CD4-positive, CD25-positive, alpha-beta regulatory T cell (primary cell): ENCODE measurements at regions not wholly inside any gene's neighbourhood (a gene's known extent, or its start where the extent isn't known, plus 50 kb on each side); places are given as distances from the start of the nearest gene placed in this dataset.
"Not testable (repeated sequence)": the region's sequence is repeated elsewhere in the genome, so short reads cannot be mapped to it uniquely, and the experiment has no call there.

Experiments
- ATAC-seq, 2 donors: fragments of 150-1000 bp; cut with Tn5 transposase; one replicate each; pipeline ENCODE4 v1.10.0; 2021; ENCODE audit warnings: low read depth in 2 of 2, moderate number of reproducible peaks in 2 of 2, moderate library complexity in 1 of 2
- DNase-seq, 3 donors: peaks; one replicate each; pipeline versions ENCODE4 v3.0.0 to v3.0.0-alpha.2; 2012 to 2022; ENCODE audit warnings: mixed read lengths in 1 of 3
- H3K27ac ChIP-seq: one replicate; pipeline ENCODE4 v1.7.0; 2013; ENCODE audit warnings: mild to moderate bottlenecking, low read length; ENCODE audit not compliant: insufficient read depth, poor library complexity, severe bottlenecking
- H3K27me3 ChIP-seq: one replicate; pipeline ENCODE4 v1.7.0; 2013; ENCODE audit warnings: low read length; ENCODE audit not compliant: control insufficient read depth, insufficient read depth
- H3K36me3 ChIP-seq: one replicate; pipeline ENCODE4 v1.7.0; 2013; ENCODE audit warnings: mild to moderate bottlenecking, low read length, moderate library complexity; ENCODE audit not compliant: control insufficient read depth, insufficient read depth
- H3K4me1 ChIP-seq: 2 replicates; pipeline ENCODE4 v1.7.0; 2013; ENCODE audit warnings: mild to moderate bottlenecking, low read length; ENCODE audit not compliant: insufficient read depth, control insufficient read depth, poor library complexity, severe bottlenecking
- H3K4me3 ChIP-seq: one replicate; pipeline ENCODE4 v1.7.0; 2013; ENCODE audit warnings: low read depth, mild to moderate bottlenecking, low read length, moderate library complexity
- H3K9me3 ChIP-seq, 2 experiments: 1 replicate in 1 of 2; 2 replicates in 1 of 2; pipeline ENCODE4 v1.7.0; 2013; ENCODE audit warnings: low read length in 2 of 2, mild to moderate bottlenecking in 1 of 2, moderate library complexity in 1 of 2; ENCODE audit not compliant: control insufficient read depth in 2 of 2
- H3K27ac Mint-ChIP-seq, 3 donors: one replicate each; pipeline ENCODE4 v1.8.0; 2020 to 2022; ENCODE audit warnings: mild to moderate bottlenecking in 3 of 3, mixed read lengths in 3 of 3, moderate library complexity in 2 of 3
- H3K27me3 Mint-ChIP-seq: one replicate; pipeline ENCODE4 v1.8.0; 2022; ENCODE audit warnings: mild to moderate bottlenecking, mixed read lengths
- H3K36me3 Mint-ChIP-seq: one replicate; pipeline ENCODE4 v1.8.0; 2020; ENCODE audit warnings: mixed read lengths
- H3K4me1 Mint-ChIP-seq, 4 donors: one replicate each; pipeline ENCODE4 v1.8.0; 2020 to 2022; ENCODE audit warnings: mixed read lengths in 4 of 4, mild to moderate bottlenecking in 1 of 4
- H3K4me3 Mint-ChIP-seq, 4 donors: one replicate each; pipeline ENCODE4 v1.8.0; 2020 to 2022; ENCODE audit warnings: mild to moderate bottlenecking in 4 of 4, mixed read lengths in 4 of 4, moderate library complexity in 3 of 4
- H3K9me3 Mint-ChIP-seq, 7 donors: one replicate each; pipeline ENCODE4 v1.8.0; 2020 to 2022; ENCODE audit warnings: mixed read lengths in 7 of 7, mild to moderate bottlenecking in 3 of 7, moderate library complexity in 2 of 7

- no peaks in the 10 kb centered on the region for H3K27me3 Mint-ChIP-seq
- no peak overlapping the region for H3K27ac ChIP-seq
- ATAC-seq (no peak), DNase-seq (no peak)
- peaks cover 0 to 2% of the 10 kb centered on the region in 2 experiments for H3K9me3 ChIP-seq
- H3K27me3 ChIP-seq = no peaks in the 10 kb centered on the region
- no peak overlapping the region for H3K4me3 ChIP-seq
- H3K27ac Mint-ChIP-seq = no peak overlapping the region
- H3K4me1 Mint-ChIP-seq = no peaks in the 10 kb centered on the region
- H3K36me3 ChIP-seq = no peaks in the 10 kb centered on the region
- no peak overlapping the region for H3K4me3 Mint-ChIP-seq
- no peaks in the 10 kb centered on the region for H3K36me3 Mint-ChIP-seq
- H3K4me1 ChIP-seq = no peaks in the 10 kb centered on the region
- peaks cover 0 to 6% (median 3%) of the 10 kb centered on the region in 7 donors for H3K9me3 Mint-ChIP-seq
Measured at GRCh38 chr6:81889377-81890053, 137.0 kb upstream of the TENT5A start.

- DNase-seq, H3K4me1 Mint-ChIP-seq, H3K9me3 ChIP-seq, H3K4me3 ChIP-seq, H3K27ac ChIP-seq, H3K4me3 Mint-ChIP-seq, H3K27me3 ChIP-seq, H3K9me3 Mint-ChIP-seq, H3K27me3 Mint-ChIP-seq, ATAC-seq, H3K4me1 ChIP-seq, H3K36me3 ChIP-seq, H3K27ac Mint-ChIP-seq, H3K36me3 Mint-ChIP-seq: not testable (repeated sequence)
Measured at GRCh38 chr6:81886909-81887308, 134.4 kb upstream of the TENT5A start.

- no peak overlapping the region for H3K4me3 ChIP-seq
- H3K36me3 ChIP-seq = no peaks in the 10 kb centered on the region
- H3K9me3 ChIP-seq = peaks cover 0 to 2% of the 10 kb centered on the region in 2 experiments
- no peaks in the 10 kb centered on the region for H3K4me1 ChIP-seq
- no peaks in the 10 kb centered on the region for H3K36me3 Mint-ChIP-seq
- DNase-seq (no peak), ATAC-seq (no peak)
- no peak overlapping the region for H3K4me3 Mint-ChIP-seq
- H3K4me1 Mint-ChIP-seq = no peaks in the 10 kb centered on the region
- no peaks in the 10 kb centered on the region for H3K27me3 ChIP-seq
- H3K27ac Mint-ChIP-seq = no peak overlapping the region
- no peaks in the 10 kb centered on the region for H3K27me3 Mint-ChIP-seq
- H3K9me3 Mint-ChIP-seq = peaks cover 0 to 6% (median 3%) of the 10 kb centered on the region in 7 donors
- H3K27ac ChIP-seq = no peak overlapping the region
Measured at GRCh38 chr6:81886157-81886556, 133.7 kb upstream of the TENT5A start.

- Mint-ChIP-seq H3K9me3 (peaks cover 0 to 3% (median 0%) of the 10 kb centered on the region in 7 donors), H3K4me3 (no peak overlapping the region), H3K27me3 (no peaks in the 10 kb centered on the region)
Measured at GRCh38 chr6:81881660-81882059, 129.2 kb upstream of the TENT5A start.

GRCh38 chr6:81878479-81878878 lies 126.0 kb upstream of the TENT5A start:
- Mint-ChIP-seq H3K27me3 (no peaks in the 10 kb centered on the region), H3K36me3 (no peaks in the 10 kb centered on the region), H3K4me1 (no peaks in the 10 kb centered on the region), H3K4me3 (no peak overlapping the region), H3K9me3 (peaks cover 0 to 10% (median 3%) of the 10 kb centered on the region in 7 donors), H3K27ac (no peak overlapping the region)
- Histone ChIP-seq H3K4me1 (no peaks in the 10 kb centered on the region), H3K4me3 (no peak overlapping the region), H3K36me3 (no peaks in the 10 kb centered on the region), H3K27me3 (no peaks in the 10 kb centered on the region), H3K9me3 (no peaks in the 10 kb centered on the region), H3K27ac (no peak overlapping the region)
- DNase-seq = no peak
- no peak for ATAC-seq

More at GRCh38 chr6:81881660-81882059, 129.2 kb upstream of the TENT5A start:
- no peaks in the 10 kb centered on the region for H3K27me3 ChIP-seq
- H3K4me3 ChIP-seq = no peak overlapping the region
- peaks cover 0 to 2% of the 10 kb centered on the region in 2 experiments for H3K9me3 ChIP-seq
- ATAC-seq = no peak
- H3K27ac Mint-ChIP-seq = no peak overlapping the region
- no peaks in the 10 kb centered on the region for H3K36me3 Mint-ChIP-seq
- H3K4me1 Mint-ChIP-seq = no peaks in the 10 kb centered on the region
- no peak for DNase-seq
- no peaks in the 10 kb centered on the region for H3K36me3 ChIP-seq
- H3K27ac ChIP-seq = no peak overlapping the region
- H3K4me1 ChIP-seq = no peaks in the 10 kb centered on the region

GRCh38 chr6:81876971-81877370 lies 124.5 kb upstream of the TENT5A start:
- no peak for DNase-seq
- Histone ChIP-seq H3K36me3 (no peaks in the 10 kb centered on the region), H3K4me1 (no peaks in the 10 kb centered on the region), H3K4me3 (no peak overlapping the region), H3K27me3 (no peaks in the 10 kb centered on the region), H3K27ac (no peak overlapping the region), H3K9me3 (no peaks in the 10 kb centered on the region)
- H3K27ac Mint-ChIP-seq = no peak overlapping the region
- ATAC-seq = no peak
- no peaks in the 10 kb centered on the region for H3K36me3 Mint-ChIP-seq
- no peak overlapping the region for H3K4me3 Mint-ChIP-seq
- no peaks in the 10 kb centered on the region for H3K4me1 Mint-ChIP-seq
- H3K27me3 Mint-ChIP-seq = no peaks in the 10 kb centered on the region
- peaks cover 0 to 17% (median 4%) of the 10 kb centered on the region in 7 donors for H3K9me3 Mint-ChIP-seq

GRCh38 chr6:81875782-81876293 lies 123.4 kb upstream of the TENT5A start:
- Mint-ChIP-seq H3K4me1 (no peaks in the 10 kb centered on the region), H3K27me3 (no peaks in the 10 kb centered on the region), H3K4me3 (no peak overlapping the region), H3K9me3 (peaks cover 0 to 25% (median 4%) of the 10 kb centered on the region in 7 donors), H3K27ac (no peak overlapping the region), H3K36me3 (no peaks in the 10 kb centered on the region)
- Histone ChIP-seq H3K4me1 (no peaks in the 10 kb centered on the region), H3K4me3 (no peak overlapping the region), H3K27ac (no peak overlapping the region), H3K27me3 (no peaks in the 10 kb centered on the region), H3K9me3 (no peaks in the 10 kb centered on the region), H3K36me3 (no peaks in the 10 kb centered on the region)
- DNase-seq (no peak), ATAC-seq (no peak)
